Lower leg skin (tissue), 4 donors: ENCODE measurements at regions not wholly inside any gene's neighbourhood (a gene's known extent, or its start where the extent isn't known, plus 50 kb on each side); places are given as distances from the start of the nearest gene placed in this dataset.

Experiments
- DNase-seq, 2 donors: peaks; one replicate each; pipeline ENCODE4 v3.0.0-alpha.2; 2019; ENCODE audit warnings: low spot score in 2 of 2
- H3K4me3 ChIP-seq: fragments of 200-600 bp; sonication (generic); 2 replicates; pipeline ENCODE4 v1.5.1; 2017; ENCODE audit warnings: mild to moderate bottlenecking, low read depth; ENCODE audit not compliant: poor library complexity, severe bottlenecking
- POLR2A ChIP-seq, 2 donors: fragments of 450-650 bp; IDR thresholded peaks; one replicate each; pipeline ENCODE4 v1.6.1; 2016 to 2017; ENCODE audit warnings: antibody characterized with exemption in 2 of 2, mild to moderate bottlenecking in 1 of 2, moderate library complexity in 1 of 2
- WGBS, 2 donors: methylation state at CpG; one replicate each; pipeline ENCODE4 v1.1.5; 2018; 5-methylcytosine and 5-hydroxymethylcytosine counted together
- intact Hi-C: fragments of 100-400 bp; cut with DNase I; formaldehyde crosslinking; loops from one replicate; pipeline ENCODE4 v1.15.0; 2023; ENCODE audit warnings: low total_unique reads
- TF ChIP-seq, protein P1 (sequence below), 3 donors: fragments of 450-650 bp; IDR thresholded peaks; one replicate each; pipeline ENCODE4 v1.5.1; 2016; ENCODE audit warnings: antibody characterized with exemption in 3 of 3, mild to moderate bottlenecking in 3 of 3, moderate library complexity in 2 of 3

DNA sequence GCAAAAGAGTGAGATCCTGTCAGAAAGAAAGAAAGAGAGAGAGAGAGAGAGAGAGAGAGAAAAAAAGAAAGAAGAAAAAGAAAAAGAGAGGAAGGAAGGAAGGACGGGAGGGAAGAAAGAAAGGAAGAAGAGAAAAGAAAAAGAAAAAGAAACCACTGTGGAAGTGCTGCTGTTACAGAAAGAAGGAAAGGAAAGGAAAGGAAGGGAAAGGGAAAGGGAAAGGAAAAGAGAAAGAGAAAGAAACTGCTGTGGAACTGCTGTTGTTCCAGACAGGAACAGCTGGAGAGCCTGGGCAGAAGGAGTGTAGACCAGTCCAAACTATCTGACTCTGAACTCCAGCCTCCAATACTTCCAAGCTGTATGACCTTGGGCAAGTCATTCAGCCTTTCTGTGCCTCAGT lies 220.7 kb upstream of the WWC1 start:
- no peak for DNase-seq
- TF ChIP-seq POLR2A (IDR thresholded peaks at IDR 0.05) = no peak
- TF ChIP-seq, protein P1, sequence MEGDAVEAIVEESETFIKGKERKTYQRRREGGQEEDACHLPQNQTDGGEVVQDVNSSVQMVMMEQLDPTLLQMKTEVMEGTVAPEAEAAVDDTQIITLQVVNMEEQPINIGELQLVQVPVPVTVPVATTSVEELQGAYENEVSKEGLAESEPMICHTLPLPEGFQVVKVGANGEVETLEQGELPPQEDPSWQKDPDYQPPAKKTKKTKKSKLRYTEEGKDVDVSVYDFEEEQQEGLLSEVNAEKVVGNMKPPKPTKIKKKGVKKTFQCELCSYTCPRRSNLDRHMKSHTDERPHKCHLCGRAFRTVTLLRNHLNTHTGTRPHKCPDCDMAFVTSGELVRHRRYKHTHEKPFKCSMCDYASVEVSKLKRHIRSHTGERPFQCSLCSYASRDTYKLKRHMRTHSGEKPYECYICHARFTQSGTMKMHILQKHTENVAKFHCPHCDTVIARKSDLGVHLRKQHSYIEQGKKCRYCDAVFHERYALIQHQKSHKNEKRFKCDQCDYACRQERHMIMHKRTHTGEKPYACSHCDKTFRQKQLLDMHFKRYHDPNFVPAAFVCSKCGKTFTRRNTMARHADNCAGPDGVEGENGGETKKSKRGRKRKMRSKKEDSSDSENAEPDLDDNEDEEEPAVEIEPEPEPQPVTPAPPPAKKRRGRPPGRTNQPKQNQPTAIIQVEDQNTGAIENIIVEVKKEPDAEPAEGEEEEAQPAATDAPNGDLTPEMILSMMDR (IDR thresholded peaks at IDR 0.05) = no peak
- no peak overlapping the region for H3K4me3 ChIP-seq
- WGBS, 2 donors = 79 to 89% methylated on average over 1 of the region's 1 CpG
- intact Hi-C loops = no loop called here

GRCh38 chr5:168072665-168073064 lies 218.8 kb upstream of the WWC1 start:
- 78 to 83% methylated on average over 6 of the region's 6 CpGs for WGBS, 2 donors
- DNase-seq = no peak
- H3K4me3 ChIP-seq = no peak overlapping the region
- intact Hi-C loops = no loop called here
- TF ChIP-seq, protein P1 (IDR thresholded peaks at IDR 0.05) = no peak
- TF ChIP-seq POLR2A (IDR thresholded peaks at IDR 0.05) = no peak

- TF ChIP-seq POLR2A (IDR thresholded peaks at IDR 0.05) = no peak
- TF ChIP-seq, protein P1 (IDR thresholded peaks at IDR 0.05) = no peak
- intact Hi-C loops = no loop called here
- WGBS, 2 donors = 86 to 88% methylated on average over 5 of the region's 5 CpGs
- no peak overlapping the region for H3K4me3 ChIP-seq
- DNase-seq = no peak
These were observed 218.1 kb upstream of the WWC1 start for GRCh38 chr5:168073311-168073710.

DNA sequence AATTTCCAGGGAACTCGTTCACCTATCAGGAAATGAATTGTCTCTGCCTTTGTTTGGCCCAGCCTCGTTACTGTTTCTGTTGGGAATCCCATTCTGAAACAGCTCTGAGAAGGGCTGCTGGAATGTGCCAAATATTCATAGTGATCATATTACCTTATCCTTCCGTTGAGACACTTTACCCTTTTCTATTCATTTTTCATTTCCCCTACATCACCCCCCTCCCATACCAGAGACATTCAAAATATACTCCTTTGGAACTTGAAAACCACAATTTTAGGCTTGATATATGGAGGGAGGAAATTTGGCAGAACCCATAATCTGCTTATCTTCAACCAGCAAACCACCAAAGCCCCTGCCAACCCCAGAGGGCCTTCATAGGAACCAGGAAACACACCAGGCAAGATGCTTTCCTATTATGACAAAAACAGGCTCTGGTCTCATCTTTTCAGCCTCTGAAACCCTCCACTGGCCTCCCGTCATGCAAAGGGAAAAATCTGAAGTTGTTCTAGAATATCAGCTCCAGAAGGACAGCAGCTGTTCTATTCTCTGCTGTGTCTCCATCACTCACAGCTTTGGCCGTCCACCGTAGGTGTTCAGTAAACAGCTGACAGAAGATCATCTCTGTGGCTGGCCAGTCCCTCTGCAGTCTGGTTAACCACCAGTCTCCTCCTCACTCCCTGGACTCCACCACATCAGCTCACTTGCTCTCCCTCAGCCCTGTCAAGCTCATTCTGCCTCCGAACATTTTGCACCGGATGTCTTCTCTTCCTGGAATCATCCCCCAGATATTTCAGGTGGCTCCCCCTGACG lies 217.2 kb upstream of the WWC1 start:
- H3K4me3 ChIP-seq = no peak overlapping the region
- 53 to 63% methylated on average over 9 of the region's 9 CpGs for WGBS, 2 donors
- DNase-seq = no peak
- intact Hi-C loops = no loop called here
- no peak for TF ChIP-seq POLR2A (IDR thresholded peaks at IDR 0.05)
- TF ChIP-seq, protein P1 (IDR thresholded peaks at IDR 0.05) = no peak

DNA sequence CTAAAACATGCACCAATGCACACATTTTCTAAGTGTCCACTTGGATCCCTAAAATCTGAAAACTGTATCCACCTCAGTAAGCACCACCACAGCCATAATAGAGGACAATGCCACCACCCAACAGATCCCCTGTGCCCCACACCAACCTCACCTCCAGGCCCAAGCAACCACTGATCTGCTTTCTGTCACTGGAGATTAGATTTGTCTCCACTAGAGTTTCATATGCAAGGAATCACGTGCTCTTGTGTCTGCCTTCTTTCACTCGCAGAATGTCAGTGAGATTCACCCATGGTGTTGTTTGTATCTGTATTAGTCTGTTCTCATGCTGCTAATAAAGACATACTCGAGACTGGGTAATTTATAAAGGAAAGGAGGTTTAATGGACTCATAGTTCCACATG lies 216.1 kb upstream of the WWC1 start:
- WGBS, 2 donors = 90 to 92% methylated on average over 3 of the region's 3 CpGs
- intact Hi-C loops = no loop called here
- TF ChIP-seq, protein P1 (IDR thresholded peaks at IDR 0.05) = no peak
- no peak for TF ChIP-seq POLR2A (IDR thresholded peaks at IDR 0.05)
- no peak for DNase-seq
- no peak overlapping the region for H3K4me3 ChIP-seq

DNA sequence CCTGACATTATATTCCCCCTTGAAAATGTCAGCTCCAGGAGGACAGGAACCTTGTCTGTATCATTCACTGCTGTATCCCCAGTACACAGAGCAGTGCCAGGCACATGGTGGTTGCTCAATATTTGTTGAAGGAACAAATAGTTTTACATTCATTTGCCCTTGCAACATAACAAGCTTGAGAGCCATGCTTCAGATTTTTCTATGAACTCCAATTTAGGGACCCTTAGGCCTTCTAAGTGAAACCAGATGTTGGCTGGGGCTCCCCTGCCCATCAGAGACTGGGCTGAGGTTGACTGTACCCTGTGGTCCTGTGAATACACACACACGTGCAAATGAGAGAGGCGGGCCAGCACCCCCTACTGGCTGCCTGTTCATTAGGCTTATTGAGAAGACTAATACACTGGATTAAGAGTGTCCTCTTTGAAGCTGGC lies 214.9 kb upstream of the WWC1 start:
- no peak overlapping the region for H3K4me3 ChIP-seq
- DNase-seq = peak; percentile 56 to 89
- no peak for TF ChIP-seq POLR2A (IDR thresholded peaks at IDR 0.05)
- WGBS, 2 donors = 52 to 62% methylated on average over 2 of the region's 2 CpGs
- intact Hi-C loops = no loop called here
